NCI-H460 (cell line): ENCODE measurements at regions not wholly inside any gene's neighbourhood (a gene's known extent, or its start where the extent isn't known, plus 50 kb on each side); places are given as distances from the start of the nearest gene placed in this dataset.

Experiments used
- DNase-seq: peaks from one replicate; pipeline ENCODE4 v3.0.0-alpha.2; 2016; ENCODE audit warnings: low read depth; ENCODE audit errors: extremely low read depth

GRCh38 chr10:107474650-107475049 is 310.1 kb upstream of the SORCS1 start:
- DNase-seq: no peak

GRCh38 chr10:107473225-107473624 is 308.7 kb upstream of the SORCS1 start:
- no peak for DNase-seq

GRCh38 chr10:107471911-107472310 is 307.4 kb upstream of the SORCS1 start:
- DNase-seq: no peak

GRCh38 chr10:107453561-107453960 is 289.1 kb upstream of the SORCS1 start:
- no peak for DNase-seq

- no peak for DNase-seq
These were observed 286.5 kb upstream of the SORCS1 start for GRCh38 chr10:107451047-107451446.

GRCh38 chr10:107450056-107450455 is 285.6 kb upstream of the SORCS1 start:
- DNase-seq: no peak

- DNase-seq: no peak
These were observed 279.9 kb upstream of the SORCS1 start for GRCh38 chr10:107444443-107444842.

GRCh38 chr10:107443813-107444212 is 279.3 kb upstream of the SORCS1 start:
- no peak for DNase-seq

GRCh38 chr10:107443326-107443725 is 278.8 kb upstream of the SORCS1 start:
- DNase-seq: no peak

- DNase-seq: peak; percentile 6
These were observed 277.6 kb upstream of the SORCS1 start for GRCh38 chr10:107442035-107442505.

- no peak for DNase-seq
These were observed 276.2 kb upstream of the SORCS1 start for GRCh38 chr10:107440741-107441140.

- no peak for DNase-seq
These were observed 273.4 kb upstream of the SORCS1 start for GRCh38 chr10:107437921-107438320.

- DNase-seq: no peak
These were observed 272.1 kb upstream of the SORCS1 start for GRCh38 chr10:107436568-107436967.

- no peak for DNase-seq
These were observed 270.3 kb upstream of the SORCS1 start for GRCh38 chr10:107434854-107435253.

GRCh38 chr10:107434201-107434600 is 269.7 kb upstream of the SORCS1 start:
- DNase-seq: no peak

GRCh38 chr10:107433605-107434004 is 269.1 kb upstream of the SORCS1 start:
- DNase-seq: no peak

GRCh38 chr10:107430446-107430845 is 265.9 kb upstream of the SORCS1 start:
- no peak for DNase-seq

GRCh38 chr10:107427016-107427415 is 262.5 kb upstream of the SORCS1 start:
- DNase-seq: no peak

GRCh38 chr10:107425931-107426553 is 261.5 kb upstream of the SORCS1 start:
- no peak for DNase-seq

GRCh38 chr10:107424628-107425027 is 260.1 kb upstream of the SORCS1 start:
- DNase-seq: no peak

GRCh38 chr10:107423903-107424302 is 259.4 kb upstream of the SORCS1 start:
- DNase-seq: no peak

GRCh38 chr10:107422681-107423080 is 258.2 kb upstream of the SORCS1 start:
- no peak for DNase-seq

- no peak for DNase-seq
These were observed 255.7 kb upstream of the SORCS1 start for GRCh38 chr10:107420196-107420595.
